H9 (cell line): ENCODE measurements at regions not wholly inside any gene's neighbourhood (a gene's known extent, or its start where the extent isn't known, plus 50 kb on each side); places are given as distances from the start of the nearest gene placed in this dataset.

Source experiments
- DNase-seq: peaks from one replicate; pipeline ENCODE4 v3.0.0-alpha.2; 2017
- H2AFZ ChIP-seq: one replicate; pipeline ENCODE4 v1.6.1; 2013; ENCODE audit warnings: mild to moderate bottlenecking, low read length, control low read depth, moderate library complexity
- H2AK5ac ChIP-seq: 2 replicates; pipeline ENCODE4 v1.6.1; 2013; ENCODE audit warnings: low read length, control low read depth, mixed read lengths; ENCODE audit not compliant: insufficient read length
- H2BK120ac ChIP-seq: one replicate; pipeline ENCODE4 v1.6.1; 2013; ENCODE audit warnings: low read depth, mild to moderate bottlenecking, low read length, control low read depth, inconsistent platforms; ENCODE audit not compliant: poor library complexity, severe bottlenecking
- H2BK12ac ChIP-seq: 2 replicates; pipeline ENCODE4 v1.6.1; 2013; ENCODE audit warnings: low read length, control low read depth, mixed read lengths, low read depth; ENCODE audit not compliant: insufficient read length
- H2BK15ac ChIP-seq: 2 replicates; pipeline ENCODE4 v1.6.1; 2013; ENCODE audit warnings: low read depth, low read length, control low read depth
- H2BK20ac ChIP-seq: one replicate; pipeline ENCODE4 v1.6.1; 2013; ENCODE audit warnings: low read depth, mild to moderate bottlenecking, low read length, control low read depth, inconsistent platforms; ENCODE audit not compliant: poor library complexity, severe bottlenecking
- H2BK5ac ChIP-seq: 2 replicates; pipeline ENCODE4 v1.6.1; 2013; ENCODE audit warnings: low read length, control low read depth, mixed read lengths; ENCODE audit not compliant: insufficient read length
- H3K14ac ChIP-seq: 2 replicates; pipeline ENCODE4 v1.6.1; 2013; ENCODE audit warnings: low read length, control low read depth; ENCODE audit not compliant: insufficient read depth
- H3K18ac ChIP-seq: 2 replicates; pipeline ENCODE4 v1.6.1; 2013; ENCODE audit warnings: low read depth, mild to moderate bottlenecking, mixed read lengths, low read length, control low read depth; ENCODE audit not compliant: insufficient read length
- H3K23ac ChIP-seq: 2 replicates; pipeline ENCODE4 v1.6.1; 2013; ENCODE audit warnings: low read length, control low read depth, mixed read lengths, low read depth; ENCODE audit not compliant: insufficient read length
- H3K23me2 ChIP-seq: 2 replicates; pipeline ENCODE4 v1.6.1; 2013; ENCODE audit warnings: low read depth, mild to moderate bottlenecking, mixed read lengths, low read length, control low read depth; ENCODE audit not compliant: insufficient read length, poor library complexity, severe bottlenecking
- H3K27ac ChIP-seq: 2 replicates; pipeline ENCODE4 v1.5.1; 2013; ENCODE audit warnings: low read length, control low read depth, mixed read lengths, low read depth; ENCODE audit not compliant: insufficient read length
- H3K27me3 ChIP-seq: 2 replicates; pipeline ENCODE4 v1.6.1; 2013; ENCODE audit warnings: low read length, control low read depth, inconsistent platforms; ENCODE audit not compliant: insufficient read depth
- H3K4ac ChIP-seq: 2 replicates; pipeline ENCODE4 v1.6.1; 2013; ENCODE audit warnings: low read depth, mild to moderate bottlenecking, control low read depth, inconsistent platforms, low read length, moderate library complexity
- H3K4me1 ChIP-seq: 2 replicates; pipeline ENCODE4 v1.6.1; 2013; ENCODE audit warnings: low read length, control low read depth, inconsistent platforms; ENCODE audit not compliant: insufficient read depth
- H3K4me2 ChIP-seq: 2 replicates; pipeline ENCODE4 v1.6.1; 2013; ENCODE audit warnings: low read length, control low read depth, mixed read lengths; ENCODE audit not compliant: insufficient read length, insufficient read depth
- H3K56ac ChIP-seq: 2 replicates; pipeline ENCODE4 v1.6.1; 2013; ENCODE audit warnings: low read depth, mild to moderate bottlenecking, mixed read lengths, low read length, control low read depth; ENCODE audit not compliant: insufficient read length
- H3K79me1 ChIP-seq: 2 replicates; pipeline ENCODE4 v1.6.1; 2013; ENCODE audit warnings: low read depth, mild to moderate bottlenecking, moderate library complexity, low read length, control low read depth, inconsistent platforms; ENCODE audit not compliant: insufficient read depth, poor library complexity, severe bottlenecking
- H3K79me2 ChIP-seq: 2 replicates; pipeline ENCODE4 v1.6.1; 2013; ENCODE audit warnings: low read length, control low read depth, inconsistent platforms; ENCODE audit not compliant: insufficient read depth
- H3K9ac ChIP-seq: 2 replicates; pipeline ENCODE4 v1.6.1; 2013; ENCODE audit warnings: low read length, control low read depth, mixed read lengths; ENCODE audit not compliant: insufficient read length; ENCODE audit errors: extremely low read depth
- H3K9me3 ChIP-seq: one replicate; pipeline ENCODE4 v1.6.1; 2013; ENCODE audit warnings: low read depth, low read length, inconsistent platforms; ENCODE audit not compliant: control insufficient read depth
- H3T11ph ChIP-seq: one replicate; pipeline ENCODE4 v1.6.1; 2013; ENCODE audit warnings: mild to moderate bottlenecking, low read length, control low read depth, inconsistent platforms
- H4K20me1 ChIP-seq: one replicate; pipeline ENCODE4 v1.6.1; 2013; ENCODE audit not compliant: control insufficient read depth, insufficient read length, insufficient read depth
- H4K5ac ChIP-seq: 2 replicates; pipeline ENCODE4 v1.6.1; 2013; ENCODE audit warnings: low read depth, mild to moderate bottlenecking, mixed read lengths, low read length, control low read depth; ENCODE audit not compliant: insufficient read length
- H4K8ac ChIP-seq: replicated peaks from 2 replicates; pipeline ENCODE4 v1.6.1; 2013; ENCODE audit warnings: low read length, control low read depth, mixed read lengths, low read depth; ENCODE audit not compliant: insufficient read length
- H4K91ac ChIP-seq: 2 replicates; pipeline ENCODE4 v1.6.1; 2013; ENCODE audit warnings: low read depth, mild to moderate bottlenecking, moderate library complexity, mixed read lengths, low read length, control low read depth; ENCODE audit not compliant: insufficient read length
- H3K27ac Mint-ChIP-seq, 3 experiments: 2 replicates in 2 of 3; 3 replicates in 1 of 3; pipeline ENCODE4 v1.8.0; 2020 to 2021; ENCODE audit warnings: mixed read lengths in 3 of 3, mild to moderate bottlenecking in 1 of 3, moderate library complexity in 1 of 3
- H3K27me3 Mint-ChIP-seq: 2 replicates; pipeline ENCODE4 v1.8.0; 2021; ENCODE audit warnings: low read depth, mild to moderate bottlenecking, moderate library complexity, mixed read lengths
- H3K36me3 Mint-ChIP-seq, 3 experiments: 2 replicates in 2 of 3; 3 replicates in 1 of 3; pipeline ENCODE4 v1.8.0; 2020 to 2021; ENCODE audit warnings: low read depth in 3 of 3, mixed read lengths in 3 of 3; ENCODE audit not compliant: insufficient read depth in 1 of 3
- H3K4me1 Mint-ChIP-seq, 2 experiments: 2 replicates each; pipeline ENCODE4 v1.8.0; 2020; ENCODE audit warnings: mixed read lengths in 2 of 2
- H3K4me3 Mint-ChIP-seq, 2 experiments: 2 replicates in 1 of 2; 3 replicates in 1 of 2; pipeline ENCODE4 v1.8.0; 2020 to 2021; ENCODE audit warnings: mild to moderate bottlenecking in 2 of 2, mixed read lengths in 2 of 2, moderate library complexity in 1 of 2
- H3K9me3 Mint-ChIP-seq, 2 experiments: 2 replicates in 1 of 2; 3 replicates in 1 of 2; pipeline ENCODE4 v1.8.0; 2020; ENCODE audit warnings: mild to moderate bottlenecking in 2 of 2, mixed read lengths in 2 of 2, moderate library complexity in 1 of 2
- WGBS: extraction: QIAGEN DNeasy Blood & Tissue Kit; methylation state at CpG from one replicate; pipeline ENCODE4 v1.1.7; 2013; ENCODE audit warnings: missing lambda C conversion rate, low lambda C conversion rate, mixed read lengths; ENCODE audit not compliant: insufficient read length; ENCODE audit errors: extremely low coverage; 5-methylcytosine and 5-hydroxymethylcytosine counted together
- TF ChIP-seq, protein P1 (sequence below): fragments of 200-600 bp; sonication (generic); conservative IDR thresholded peaks from 3 replicates; pipeline ENCODE4 v1.8.0; 2021; ENCODE audit warnings: antibody characterized with exemption, mild to moderate bottlenecking

DNA sequence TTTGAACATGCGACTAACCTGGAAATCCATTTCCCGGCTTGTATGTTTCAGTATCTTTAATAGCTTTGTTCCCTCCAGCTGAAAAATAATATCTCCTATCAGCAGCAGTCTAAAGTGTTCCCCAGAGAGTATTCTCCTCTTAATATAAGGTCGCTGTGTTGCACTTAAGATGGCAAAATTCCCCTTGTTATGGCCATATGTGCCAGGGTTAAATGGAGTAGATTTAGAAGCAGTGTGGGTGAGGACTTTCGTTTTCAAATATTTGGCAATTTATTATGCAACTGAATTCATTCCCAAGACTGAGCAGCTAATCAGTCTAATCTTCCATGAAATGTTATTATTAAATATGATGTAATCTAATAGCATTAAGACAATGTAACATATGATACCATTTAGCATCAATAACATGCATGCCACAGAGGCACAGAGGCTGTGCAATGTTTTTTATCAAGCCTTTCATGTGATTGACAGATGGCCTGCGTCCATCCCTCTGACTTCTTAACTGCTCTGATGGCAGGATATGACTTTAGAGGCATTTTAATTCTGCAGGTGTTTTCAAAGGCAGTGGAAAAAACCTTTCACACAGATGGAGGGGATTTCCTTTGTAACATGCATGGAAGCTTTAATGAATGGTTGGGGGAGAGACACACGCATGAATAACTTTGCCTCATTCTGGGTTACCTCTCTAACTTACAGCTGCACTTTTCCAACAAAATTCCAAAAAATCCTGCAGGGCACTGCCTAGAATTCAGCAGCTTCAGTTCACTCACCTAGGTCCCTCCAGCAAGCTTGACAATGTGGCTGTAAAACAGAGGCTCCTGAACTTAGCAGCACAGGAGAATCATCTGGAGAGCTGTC lies 55.1 kb upstream of the ZPBP start:
- no peak overlapping the region for H3K4ac ChIP-seq
- H3K79me1 ChIP-seq: no peaks in the 10 kb centered on the region
- Mint-ChIP-seq H3K27ac (no peak overlapping the region), H3K4me3 (no peak overlapping the region), H3K36me3 (no peaks in the 10 kb centered on the region), H3K4me1 (no peaks in the 10 kb centered on the region), H3K27me3 (no peaks in the 10 kb centered on the region), H3K9me3 (no peaks in the 10 kb centered on the region)
- H2AK5ac ChIP-seq: no peak overlapping the region
- no peak overlapping the region for H3K56ac ChIP-seq
- H3K9ac ChIP-seq: no peak overlapping the region
- H4K8ac ChIP-seq: no peak overlapping the region
- TF ChIP-seq, protein P1, sequence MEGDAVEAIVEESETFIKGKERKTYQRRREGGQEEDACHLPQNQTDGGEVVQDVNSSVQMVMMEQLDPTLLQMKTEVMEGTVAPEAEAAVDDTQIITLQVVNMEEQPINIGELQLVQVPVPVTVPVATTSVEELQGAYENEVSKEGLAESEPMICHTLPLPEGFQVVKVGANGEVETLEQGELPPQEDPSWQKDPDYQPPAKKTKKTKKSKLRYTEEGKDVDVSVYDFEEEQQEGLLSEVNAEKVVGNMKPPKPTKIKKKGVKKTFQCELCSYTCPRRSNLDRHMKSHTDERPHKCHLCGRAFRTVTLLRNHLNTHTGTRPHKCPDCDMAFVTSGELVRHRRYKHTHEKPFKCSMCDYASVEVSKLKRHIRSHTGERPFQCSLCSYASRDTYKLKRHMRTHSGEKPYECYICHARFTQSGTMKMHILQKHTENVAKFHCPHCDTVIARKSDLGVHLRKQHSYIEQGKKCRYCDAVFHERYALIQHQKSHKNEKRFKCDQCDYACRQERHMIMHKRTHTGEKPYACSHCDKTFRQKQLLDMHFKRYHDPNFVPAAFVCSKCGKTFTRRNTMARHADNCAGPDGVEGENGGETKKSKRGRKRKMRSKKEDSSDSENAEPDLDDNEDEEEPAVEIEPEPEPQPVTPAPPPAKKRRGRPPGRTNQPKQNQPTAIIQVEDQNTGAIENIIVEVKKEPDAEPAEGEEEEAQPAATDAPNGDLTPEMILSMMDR: no peak
- H2BK120ac ChIP-seq: no peak overlapping the region
- no peaks in the 10 kb centered on the region for H4K20me1 ChIP-seq
- H3K27me3 ChIP-seq: no peaks in the 10 kb centered on the region
- no CpG with 5 or more reads among the region's 6 CpGs for WGBS
- no peak overlapping the region for H2BK20ac ChIP-seq
- no peak overlapping the region for H4K5ac ChIP-seq
- no peak overlapping the region for H2BK5ac ChIP-seq
- H3K14ac ChIP-seq: no peak overlapping the region
- no peak overlapping the region for H3K4me2 ChIP-seq
- H3K23ac ChIP-seq: no peak overlapping the region
- no peaks in the 10 kb centered on the region for H3K23me2 ChIP-seq
- no peak overlapping the region for H3T11ph ChIP-seq
- no peak overlapping the region for H2BK12ac ChIP-seq
- no peaks in the 10 kb centered on the region for H3K4me1 ChIP-seq
- H2BK15ac ChIP-seq: no peak overlapping the region
- no peaks in the 10 kb centered on the region for H3K9me3 ChIP-seq
- H2AFZ ChIP-seq: no peak overlapping the region
- no peak overlapping the region for H4K91ac ChIP-seq
- no peaks in the 10 kb centered on the region for H3K79me2 ChIP-seq
- H3K27ac ChIP-seq: no peak overlapping the region
- H3K18ac ChIP-seq: no peak overlapping the region
- no peak for DNase-seq
